SK-N-SH (cell line): ENCODE measurements at regions not wholly inside any gene's neighbourhood (a gene's known extent, or its start where the extent isn't known, plus 50 kb on each side); places are given as distances from the start of the nearest gene placed in this dataset.

Experiments
- EZH2phosphoT487 ChIP-seq: fragments of 200-600 bp; sonication (generic); IDR thresholded peaks from 2 replicates; pipeline ENCODE4 v1.6.1; 2017; ENCODE audit warnings: low read depth, mixed run types, mild to moderate bottlenecking, antibody characterized with exemption, moderate library complexity, borderline replicate concordance
- FOXM1 ChIP-seq: IDR thresholded peaks from 2 replicates; pipeline ENCODE4 v1.4.0; 2012; ENCODE audit warnings: low read depth, mild to moderate bottlenecking
- TF ChIP-seq, protein P1 (sequence below): IDR thresholded peaks from 2 replicates; pipeline ENCODE4 v1.6.1; 2012; ENCODE audit warnings: mild to moderate bottlenecking, low read depth, low read length, moderate library complexity
- TF ChIP-seq, protein P2 (sequence below): fragments of 200-600 bp; sonication (generic); IDR thresholded peaks from 2 replicates; pipeline ENCODE4 v1.6.1; 2017; ENCODE audit warnings: antibody characterized with exemption, mild to moderate bottlenecking, moderate library complexity

- TF ChIP-seq, protein P1, sequence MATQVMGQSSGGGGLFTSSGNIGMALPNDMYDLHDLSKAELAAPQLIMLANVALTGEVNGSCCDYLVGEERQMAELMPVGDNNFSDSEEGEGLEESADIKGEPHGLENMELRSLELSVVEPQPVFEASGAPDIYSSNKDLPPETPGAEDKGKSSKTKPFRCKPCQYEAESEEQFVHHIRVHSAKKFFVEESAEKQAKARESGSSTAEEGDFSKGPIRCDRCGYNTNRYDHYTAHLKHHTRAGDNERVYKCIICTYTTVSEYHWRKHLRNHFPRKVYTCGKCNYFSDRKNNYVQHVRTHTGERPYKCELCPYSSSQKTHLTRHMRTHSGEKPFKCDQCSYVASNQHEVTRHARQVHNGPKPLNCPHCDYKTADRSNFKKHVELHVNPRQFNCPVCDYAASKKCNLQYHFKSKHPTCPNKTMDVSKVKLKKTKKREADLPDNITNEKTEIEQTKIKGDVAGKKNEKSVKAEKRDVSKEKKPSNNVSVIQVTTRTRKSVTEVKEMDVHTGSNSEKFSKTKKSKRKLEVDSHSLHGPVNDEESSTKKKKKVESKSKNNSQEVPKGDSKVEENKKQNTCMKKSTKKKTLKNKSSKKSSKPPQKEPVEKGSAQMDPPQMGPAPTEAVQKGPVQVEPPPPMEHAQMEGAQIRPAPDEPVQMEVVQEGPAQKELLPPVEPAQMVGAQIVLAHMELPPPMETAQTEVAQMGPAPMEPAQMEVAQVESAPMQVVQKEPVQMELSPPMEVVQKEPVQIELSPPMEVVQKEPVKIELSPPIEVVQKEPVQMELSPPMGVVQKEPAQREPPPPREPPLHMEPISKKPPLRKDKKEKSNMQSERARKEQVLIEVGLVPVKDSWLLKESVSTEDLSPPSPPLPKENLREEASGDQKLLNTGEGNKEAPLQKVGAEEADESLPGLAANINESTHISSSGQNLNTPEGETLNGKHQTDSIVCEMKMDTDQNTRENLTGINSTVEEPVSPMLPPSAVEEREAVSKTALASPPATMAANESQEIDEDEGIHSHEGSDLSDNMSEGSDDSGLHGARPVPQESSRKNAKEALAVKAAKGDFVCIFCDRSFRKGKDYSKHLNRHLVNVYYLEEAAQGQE: no peak
- TF ChIP-seq EZH2phosphoT487: no peak
- TF ChIP-seq, protein P2, sequence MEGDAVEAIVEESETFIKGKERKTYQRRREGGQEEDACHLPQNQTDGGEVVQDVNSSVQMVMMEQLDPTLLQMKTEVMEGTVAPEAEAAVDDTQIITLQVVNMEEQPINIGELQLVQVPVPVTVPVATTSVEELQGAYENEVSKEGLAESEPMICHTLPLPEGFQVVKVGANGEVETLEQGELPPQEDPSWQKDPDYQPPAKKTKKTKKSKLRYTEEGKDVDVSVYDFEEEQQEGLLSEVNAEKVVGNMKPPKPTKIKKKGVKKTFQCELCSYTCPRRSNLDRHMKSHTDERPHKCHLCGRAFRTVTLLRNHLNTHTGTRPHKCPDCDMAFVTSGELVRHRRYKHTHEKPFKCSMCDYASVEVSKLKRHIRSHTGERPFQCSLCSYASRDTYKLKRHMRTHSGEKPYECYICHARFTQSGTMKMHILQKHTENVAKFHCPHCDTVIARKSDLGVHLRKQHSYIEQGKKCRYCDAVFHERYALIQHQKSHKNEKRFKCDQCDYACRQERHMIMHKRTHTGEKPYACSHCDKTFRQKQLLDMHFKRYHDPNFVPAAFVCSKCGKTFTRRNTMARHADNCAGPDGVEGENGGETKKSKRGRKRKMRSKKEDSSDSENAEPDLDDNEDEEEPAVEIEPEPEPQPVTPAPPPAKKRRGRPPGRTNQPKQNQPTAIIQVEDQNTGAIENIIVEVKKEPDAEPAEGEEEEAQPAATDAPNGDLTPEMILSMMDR: no peak
- TF ChIP-seq FOXM1: no peak
Measured at GRCh38 chr6:85066266-85066665, 301.9 kb upstream of the TBX18 start.
